GM21723 (cell line): ENCODE measurements at regions not wholly inside any gene's neighbourhood (a gene's known extent, or its start where the extent isn't known, plus 50 kb on each side); places are given as distances from the start of the nearest gene placed in this dataset.

Experiments
- ATAC-seq: cut with Tn5 transposase; IDR thresholded peaks from one replicate; pipeline ENCODE4 v1.9.1; 2021; ENCODE audit warnings: mild to moderate bottlenecking, moderate library complexity; ENCODE audit not compliant: unreplicated experiment

DNA sequence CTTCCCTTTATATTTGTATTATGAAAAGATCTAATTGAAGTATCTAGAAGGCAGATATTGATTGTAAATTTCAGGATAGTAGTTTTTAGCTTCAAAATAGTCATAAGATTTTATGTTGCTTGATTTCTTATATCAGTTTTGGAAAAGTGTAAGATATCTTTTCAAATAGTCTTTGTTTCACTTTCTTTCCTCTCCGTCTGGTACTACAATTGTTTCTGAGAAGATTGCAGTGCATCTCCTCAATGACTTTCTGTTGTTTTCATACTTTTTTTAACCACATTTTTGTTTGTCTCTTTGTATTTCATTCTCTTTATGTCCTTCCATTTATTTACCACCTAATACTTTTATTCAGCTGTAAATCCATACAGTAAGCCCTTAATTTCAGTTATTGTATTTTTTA, 964.6 kb upstream of the B3GALT2 start:
- peak; percentile 58 for ATAC-seq

DNA sequence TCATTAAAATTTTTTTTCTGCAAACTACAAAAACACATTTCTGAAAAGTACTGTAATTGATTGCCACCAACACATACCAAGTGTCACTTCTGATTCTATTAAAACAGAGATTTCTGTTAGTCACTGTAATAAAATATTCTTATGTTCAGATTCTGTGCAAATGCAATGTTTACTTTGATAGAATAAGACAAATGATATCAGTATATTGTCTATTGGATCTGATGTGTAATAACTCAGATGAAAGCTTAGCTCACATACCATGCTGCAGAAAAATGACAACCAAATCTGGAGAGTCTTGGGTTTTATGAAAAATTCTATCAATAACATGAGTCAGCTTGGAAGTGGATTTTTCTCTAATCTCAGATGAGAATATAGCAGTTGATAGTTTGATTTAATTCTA, 963.8 kb upstream of the B3GALT2 start:
- no peak for ATAC-seq

DNA sequence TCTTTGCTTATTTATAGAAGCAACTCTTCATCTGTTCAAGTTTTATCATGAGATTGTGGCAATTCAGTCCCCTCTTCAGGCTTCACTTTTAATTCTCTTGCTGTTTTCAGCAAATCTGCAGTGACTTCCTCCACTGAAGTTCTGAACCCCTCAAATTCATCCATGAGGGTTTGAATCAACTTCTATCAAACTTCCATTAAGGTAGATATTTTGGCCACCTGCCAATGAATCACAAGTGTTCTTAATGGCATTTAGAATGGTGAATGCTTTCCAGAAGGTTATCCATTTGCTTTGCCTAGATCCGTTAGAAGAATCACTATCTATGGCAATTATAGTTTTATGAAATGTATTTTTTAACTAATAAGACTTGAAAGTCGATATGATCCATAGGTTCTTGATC, 946.7 kb upstream of the B3GALT2 start:
- no peak for ATAC-seq

DNA sequence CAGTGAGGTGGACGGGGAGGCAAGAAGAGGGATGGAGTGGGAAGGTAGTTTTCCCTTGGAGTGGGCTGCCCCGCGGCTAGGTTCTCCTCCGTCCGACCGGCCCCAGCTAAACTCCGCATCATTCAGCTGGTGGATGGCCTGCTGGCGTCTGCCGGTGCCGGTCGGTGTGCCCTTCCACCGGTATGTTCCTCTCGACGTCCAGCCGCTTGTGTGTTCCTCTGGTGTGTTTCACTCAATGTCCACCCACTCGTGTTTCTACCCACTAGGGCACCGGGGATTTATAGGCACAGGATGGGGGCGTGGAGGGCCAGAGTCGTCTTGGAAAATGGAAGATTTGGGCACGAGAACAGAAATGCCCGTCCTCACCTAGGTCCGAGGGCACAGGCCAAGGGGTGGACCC, 931.7 kb upstream of the B3GALT2 start:
- no peak for ATAC-seq

DNA sequence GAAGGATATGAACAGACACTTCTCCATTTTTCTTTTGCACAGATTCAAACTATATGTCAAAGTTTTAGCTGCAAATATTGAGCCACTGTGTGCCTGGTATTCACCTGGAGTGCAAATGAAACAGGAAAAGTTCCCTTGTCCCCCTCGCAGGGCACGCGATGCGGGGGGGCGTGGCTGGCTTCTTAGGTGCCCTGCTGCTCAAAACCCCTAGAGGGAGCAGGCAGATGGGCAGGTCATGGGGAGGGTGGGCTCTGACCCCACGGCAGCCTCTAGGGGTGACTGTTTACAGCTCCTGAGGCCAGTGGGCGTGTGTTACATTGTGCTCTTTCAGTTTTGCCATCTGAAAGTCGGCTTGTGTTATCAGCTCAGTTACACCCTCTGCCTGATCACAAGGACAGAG, 931.2 kb upstream of the B3GALT2 start:
- ATAC-seq, result no peak

DNA sequence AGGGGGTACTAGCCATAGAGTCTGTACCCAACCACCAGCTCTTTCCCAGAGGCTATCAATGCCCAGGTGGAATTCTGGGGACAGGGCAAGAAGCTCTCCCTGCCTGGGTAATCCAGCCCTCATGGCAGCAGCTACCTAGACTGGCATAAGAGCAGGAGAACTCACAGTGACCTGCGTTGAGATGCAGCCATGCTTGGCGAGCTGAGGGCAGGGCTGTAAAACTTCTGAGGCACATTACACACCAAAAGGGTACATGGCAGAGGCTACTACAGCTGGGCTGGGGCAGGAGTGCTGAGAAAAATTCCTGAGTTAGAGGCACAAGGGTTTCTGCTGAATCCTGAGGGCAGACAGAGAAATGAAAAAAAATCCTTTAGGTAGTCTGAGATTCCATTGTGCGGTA, 927.9 kb upstream of the B3GALT2 start:
- ATAC-seq, result no peak

DNA sequence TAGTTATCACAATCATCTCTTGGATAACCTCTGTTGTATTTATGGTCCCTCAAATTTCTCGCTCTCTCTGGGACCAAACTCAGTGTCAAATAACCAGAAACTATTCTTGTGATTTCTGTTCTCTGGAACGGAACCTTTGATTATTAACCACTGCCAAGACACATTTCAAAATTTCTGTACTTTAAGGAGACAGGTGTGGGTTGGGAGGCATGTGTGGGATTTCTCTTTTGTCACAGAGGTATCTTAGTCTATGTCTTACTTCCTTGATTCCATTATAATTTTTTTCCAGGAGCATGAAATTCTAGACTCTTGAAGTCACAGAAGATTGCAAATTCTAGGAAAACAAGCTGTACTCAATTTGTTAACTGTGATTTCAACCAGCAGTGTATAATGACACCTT, 919.0 kb upstream of the B3GALT2 start:
- ATAC-seq, result no peak

DNA sequence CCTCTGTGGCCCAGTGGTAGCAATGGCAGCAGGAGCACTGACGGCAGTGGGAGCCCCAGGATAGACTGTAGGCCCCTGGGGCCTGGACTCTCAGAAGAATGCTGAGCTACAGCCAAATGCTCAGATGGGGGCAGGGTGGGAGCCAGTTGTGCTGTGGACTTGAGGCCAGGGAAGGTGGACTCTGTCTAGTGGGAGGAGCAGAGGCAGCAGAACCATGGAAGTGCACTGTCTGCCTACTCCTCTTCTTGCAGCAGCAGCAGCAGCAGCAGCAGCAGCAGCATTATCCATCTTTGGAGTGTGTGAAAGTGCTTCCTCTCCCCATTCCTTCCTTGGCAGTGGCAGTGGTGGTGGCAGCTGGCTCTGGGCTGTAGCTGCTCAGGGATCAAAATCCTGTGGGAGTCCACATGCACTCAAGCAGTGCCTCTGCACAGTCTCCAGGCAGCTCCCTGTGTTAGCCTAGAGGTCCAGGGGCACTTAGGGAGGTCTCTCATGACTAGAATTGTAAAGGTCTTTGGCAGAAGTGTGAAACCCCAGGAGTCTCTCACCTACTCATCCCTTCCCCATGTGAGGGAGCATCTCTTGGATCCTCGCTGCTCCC, 917.9 kb upstream of the B3GALT2 start:
- no peak for ATAC-seq

DNA sequence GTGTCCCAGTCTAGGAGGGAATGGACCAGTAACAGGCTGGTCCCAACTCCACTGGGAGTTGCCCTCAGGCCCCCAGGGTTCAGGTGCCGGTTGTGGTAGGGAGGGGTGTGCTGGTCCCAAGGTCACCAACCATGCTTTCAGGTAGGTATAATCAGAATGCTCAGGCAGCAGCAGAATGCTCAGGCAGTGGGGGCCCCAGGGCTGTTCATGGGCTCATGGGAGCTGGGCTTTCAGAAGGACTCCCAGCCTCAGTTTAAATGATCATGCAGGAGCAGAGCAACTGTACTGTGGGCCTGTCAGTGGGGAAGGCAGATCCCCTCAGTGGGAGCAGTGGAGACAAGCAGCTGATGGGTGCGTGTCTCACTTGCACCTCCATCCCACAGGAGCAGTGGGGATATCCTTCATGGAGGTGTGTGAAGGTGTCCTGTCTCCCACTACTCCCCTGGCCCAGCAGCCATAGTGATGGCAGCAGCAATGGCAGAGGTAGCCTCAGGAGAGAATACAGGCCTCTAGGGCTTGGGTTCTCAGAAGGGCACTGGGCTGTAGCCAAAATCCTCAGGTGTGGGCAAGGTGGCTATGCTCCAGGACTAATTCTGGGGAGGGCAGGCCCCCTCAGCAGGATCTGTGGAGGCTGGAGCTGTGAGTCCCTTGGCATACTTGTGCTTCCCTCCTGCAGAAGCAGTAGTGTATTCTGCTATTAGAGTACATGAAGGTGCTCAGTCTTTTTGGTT, 917.3 kb upstream of the B3GALT2 start:
- no peak for ATAC-seq

DNA sequence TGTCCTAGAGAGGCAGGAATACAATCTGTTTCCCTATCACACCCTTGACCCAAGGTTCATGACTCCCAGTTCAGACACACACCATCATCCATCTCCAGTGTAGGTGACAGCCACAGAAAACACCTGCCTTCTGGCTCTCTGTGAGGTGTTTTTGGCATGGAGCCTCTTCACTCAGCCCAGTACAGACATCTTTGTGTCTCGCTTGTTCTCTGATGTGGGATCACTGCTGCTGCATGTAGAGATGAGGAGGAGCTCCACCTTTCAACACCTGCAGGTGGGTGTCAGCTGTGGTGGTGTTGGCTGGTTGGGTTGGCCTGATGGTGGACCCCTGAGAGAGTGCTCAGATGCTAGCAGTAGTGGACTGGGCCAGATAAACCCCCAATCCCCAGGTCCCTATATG, 916.7 kb upstream of the B3GALT2 start:
- no peak for ATAC-seq

DNA sequence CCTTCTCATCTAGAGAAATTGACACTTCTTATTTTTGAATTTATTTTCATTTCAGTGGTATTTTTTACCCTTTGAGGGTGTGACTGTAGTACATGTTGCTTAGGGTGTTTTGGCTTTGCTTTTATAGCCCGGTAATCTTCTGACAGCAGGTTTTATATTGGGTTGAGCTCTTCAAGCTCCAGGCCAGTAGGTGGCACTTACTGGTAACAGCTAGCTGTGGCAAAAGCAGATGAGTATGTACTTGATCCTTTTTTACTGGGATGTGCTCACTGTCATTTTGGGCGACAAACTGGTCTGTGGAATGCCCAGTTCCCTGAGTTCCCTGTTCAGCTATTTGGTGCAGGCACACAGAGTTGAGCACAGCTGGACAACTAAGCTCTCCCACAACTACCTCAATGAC, 916.2 kb upstream of the B3GALT2 start:
- ATAC-seq, result no peak

DNA sequence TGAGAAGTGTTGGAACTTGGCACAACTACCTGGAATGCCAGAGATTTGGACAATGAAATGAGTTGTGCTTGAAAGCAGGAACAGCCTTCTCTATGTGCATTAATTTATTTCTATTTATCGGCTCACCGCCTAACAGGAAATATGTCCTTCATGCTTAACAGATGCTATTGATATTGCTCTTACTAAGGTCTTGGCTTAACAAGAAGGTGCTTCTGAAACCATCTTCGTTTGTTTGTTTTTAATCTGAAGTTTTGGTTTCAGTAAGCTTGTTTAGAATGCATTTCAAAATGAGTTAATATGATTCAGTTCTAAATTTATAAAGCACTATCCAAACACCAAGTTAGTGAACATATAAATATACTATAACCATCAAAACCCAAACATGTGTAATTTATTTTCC, 898.3 kb upstream of the B3GALT2 start:
- no peak for ATAC-seq

DNA sequence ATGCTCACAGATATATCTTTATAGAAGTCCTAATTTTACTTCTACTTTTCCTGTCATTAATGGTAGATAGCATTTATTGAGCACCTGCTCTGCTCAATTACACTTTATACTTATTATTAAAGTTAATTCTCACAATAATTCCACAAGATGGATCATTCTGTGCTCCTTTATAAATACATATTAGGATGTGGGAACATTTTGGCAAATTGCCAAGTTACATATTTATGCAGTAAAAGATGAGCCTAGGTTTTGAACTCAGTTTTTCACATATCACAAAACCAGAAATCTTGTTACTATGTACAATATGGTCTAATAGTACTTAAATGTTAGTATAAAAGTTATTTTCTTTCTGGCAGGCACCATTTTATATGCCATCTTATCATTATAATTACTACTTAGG, 895.0 kb upstream of the B3GALT2 start:
- no peak for ATAC-seq

DNA sequence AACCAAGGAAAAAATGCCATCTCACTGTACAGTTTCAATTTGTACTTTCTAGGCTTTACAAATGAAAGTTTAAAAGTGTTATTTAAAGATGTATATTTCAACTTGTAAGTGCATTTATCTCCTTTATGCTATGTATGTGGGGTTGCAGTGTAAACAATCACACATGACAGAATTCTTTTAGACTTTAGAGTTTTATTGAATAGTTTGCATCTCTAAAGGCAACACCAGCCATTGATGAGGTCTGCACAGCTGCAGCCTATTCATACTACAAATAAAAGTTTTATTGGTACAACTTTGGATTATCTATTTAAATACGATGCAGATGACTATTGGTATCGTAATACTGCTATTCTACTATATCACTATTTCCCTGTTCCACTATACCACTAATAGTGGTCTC, 894.4 kb upstream of the B3GALT2 start:
- no peak for ATAC-seq

DNA sequence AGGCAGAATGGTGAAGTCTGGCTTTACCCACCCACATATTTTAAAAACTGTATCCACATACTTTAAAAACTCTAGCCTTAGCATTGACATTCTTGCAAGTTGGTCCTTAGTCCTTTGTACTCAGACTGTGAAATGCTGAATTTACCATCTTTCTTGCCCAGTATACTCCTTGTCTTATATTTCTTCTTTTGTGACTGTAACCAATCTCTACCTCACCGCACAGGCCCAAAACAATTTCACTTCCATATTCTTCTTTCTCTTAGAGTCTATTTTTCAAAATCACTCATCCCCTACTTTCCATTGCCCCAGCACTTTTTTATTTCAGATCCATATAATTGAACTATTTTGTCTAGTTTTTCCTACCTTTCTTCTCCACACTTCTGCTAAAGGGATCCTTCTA, 892.4 kb upstream of the B3GALT2 start:
- peak; percentile 84 for ATAC-seq

DNA sequence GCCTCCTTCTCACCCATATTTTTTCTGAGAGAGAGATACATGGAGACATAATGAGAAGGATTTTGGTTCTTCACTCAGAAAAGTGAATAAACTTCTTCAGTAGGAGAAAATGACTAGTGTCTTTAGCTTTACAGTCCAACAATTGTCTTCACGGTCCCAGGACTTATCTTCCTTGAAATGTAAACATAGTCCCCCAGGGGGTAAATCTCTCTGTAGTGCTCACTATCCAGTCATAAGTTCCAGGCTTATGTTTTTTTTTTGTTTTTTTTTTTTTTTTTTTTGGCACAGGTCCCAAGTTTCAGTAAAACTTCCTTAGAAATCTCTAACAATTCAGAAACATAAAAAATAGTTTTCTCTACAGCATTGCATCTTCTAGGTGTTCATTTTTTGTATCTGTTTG, 890.2 kb upstream of the B3GALT2 start:
- ATAC-seq, result no peak

DNA sequence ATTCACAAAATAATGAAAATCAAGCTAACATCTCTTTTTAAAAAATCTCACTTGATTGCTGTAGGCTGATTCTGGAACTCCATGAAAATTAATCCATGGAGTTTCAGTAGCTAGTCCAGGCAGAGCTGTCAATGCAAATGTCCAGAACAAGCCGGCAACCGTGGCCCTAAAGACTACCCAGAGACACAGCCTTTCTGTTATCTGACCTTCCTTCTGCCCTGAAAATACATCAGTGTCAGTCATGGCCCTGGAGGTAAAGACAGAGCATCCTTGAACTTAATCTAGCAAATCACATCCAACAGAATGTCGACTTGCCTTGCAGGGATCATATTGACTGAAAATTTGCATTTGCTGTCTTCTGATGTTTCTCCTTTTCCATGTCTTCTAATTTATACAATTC, 887.4 kb upstream of the B3GALT2 start:
- no peak for ATAC-seq

DNA sequence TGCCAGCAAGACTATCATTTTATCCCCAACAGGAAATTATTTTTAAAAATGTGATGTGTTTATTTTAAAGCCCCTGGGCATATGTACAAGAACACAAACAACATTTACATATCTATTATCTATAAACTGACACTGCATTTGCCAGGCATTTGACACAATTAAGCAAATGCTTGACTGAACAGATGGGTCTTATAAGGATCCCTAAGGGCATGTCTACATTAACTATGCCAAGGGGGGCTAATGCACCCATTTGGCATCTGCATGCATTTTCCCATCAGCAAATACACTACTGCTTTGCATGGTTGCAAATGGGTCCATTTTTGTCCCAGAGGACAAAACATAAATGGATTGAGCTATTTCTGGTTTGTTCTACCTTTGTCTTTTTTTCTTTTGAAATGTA, 884.8 kb upstream of the B3GALT2 start:
- no peak for ATAC-seq

DNA sequence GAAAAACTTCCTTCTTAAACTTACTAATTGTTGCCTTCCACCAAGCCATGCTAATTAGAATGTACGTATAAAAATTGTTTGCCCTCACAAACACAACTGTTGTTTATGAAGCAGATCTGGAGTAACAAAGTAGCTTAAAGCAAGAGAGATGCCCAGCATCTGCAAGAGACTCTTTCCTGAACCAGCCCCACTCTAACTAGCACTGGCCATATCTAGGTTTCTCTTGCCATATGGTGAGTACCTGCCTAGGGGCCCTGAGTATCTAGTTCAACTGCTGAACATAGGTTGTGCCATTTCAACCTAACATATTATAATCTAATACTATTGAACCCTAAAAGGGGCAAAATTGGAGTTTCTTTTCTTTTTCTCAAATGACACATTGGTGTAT, 883.4 kb upstream of the B3GALT2 start:
- ATAC-seq, result no peak

DNA sequence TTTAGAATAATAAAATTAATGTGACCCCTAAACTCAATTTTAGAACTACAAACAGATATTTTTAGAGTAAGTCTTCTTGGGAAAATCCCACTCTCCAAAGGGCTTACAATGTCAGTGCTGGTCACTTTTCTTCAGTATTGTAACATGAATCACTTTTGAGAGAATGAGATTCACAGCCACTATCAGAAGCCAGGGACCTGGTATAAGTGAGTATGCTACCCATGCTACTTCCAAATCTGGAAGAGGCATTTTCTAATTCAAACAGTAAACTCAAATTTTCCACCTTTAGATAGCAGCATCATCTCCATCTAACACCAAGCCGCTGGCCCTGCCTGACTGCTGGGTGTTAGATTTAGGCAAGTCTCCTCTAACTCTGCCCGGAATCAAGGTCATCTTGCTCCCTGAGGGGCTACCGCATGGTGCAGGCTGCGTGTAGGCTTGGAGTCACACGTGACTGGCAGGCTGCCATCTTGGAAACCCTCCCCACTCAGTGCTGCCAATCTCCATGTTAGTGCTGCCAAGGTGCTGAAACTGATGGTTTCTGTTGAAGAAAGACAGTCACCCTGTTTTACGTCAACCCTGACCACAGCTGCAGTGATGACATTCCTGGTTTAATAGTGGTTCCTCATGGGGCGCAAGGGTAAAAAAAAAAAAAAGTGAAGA, 882.9 kb upstream of the B3GALT2 start:
- ATAC-seq, result no peak

DNA sequence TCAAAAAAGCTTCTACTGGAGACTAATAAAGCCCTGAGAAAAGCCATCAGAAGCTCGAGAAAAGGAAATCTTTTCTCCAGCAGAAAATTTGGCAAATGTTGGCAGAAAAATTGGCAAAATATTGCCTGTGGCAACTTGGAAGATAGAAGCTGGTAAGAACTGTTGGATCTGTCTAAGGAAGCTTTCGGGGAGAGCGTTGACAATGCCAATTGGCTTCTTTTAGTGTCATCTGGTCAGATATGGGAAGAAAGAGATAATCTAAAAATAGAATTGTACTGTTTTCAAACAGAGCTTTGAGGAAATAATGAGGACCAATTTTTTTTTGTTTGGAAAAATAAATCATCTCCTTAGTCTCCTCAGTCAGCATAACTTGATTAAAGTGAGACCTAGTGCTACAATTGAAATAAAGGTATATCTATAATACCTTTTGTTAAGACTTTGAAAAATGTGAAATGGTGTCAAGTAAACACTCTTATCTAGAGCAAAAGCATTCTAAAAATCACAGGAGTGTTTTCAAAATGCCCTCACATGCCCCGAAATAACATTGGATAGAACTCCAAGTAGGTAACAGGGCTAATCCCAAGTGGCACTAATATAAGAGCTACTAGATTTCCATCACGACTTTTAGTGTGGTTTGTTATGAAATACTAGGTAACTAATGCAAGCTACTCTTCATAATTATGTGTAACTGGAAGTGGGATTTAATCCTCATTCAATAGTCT, 882.2 kb upstream of the B3GALT2 start:
- no peak for ATAC-seq

DNA sequence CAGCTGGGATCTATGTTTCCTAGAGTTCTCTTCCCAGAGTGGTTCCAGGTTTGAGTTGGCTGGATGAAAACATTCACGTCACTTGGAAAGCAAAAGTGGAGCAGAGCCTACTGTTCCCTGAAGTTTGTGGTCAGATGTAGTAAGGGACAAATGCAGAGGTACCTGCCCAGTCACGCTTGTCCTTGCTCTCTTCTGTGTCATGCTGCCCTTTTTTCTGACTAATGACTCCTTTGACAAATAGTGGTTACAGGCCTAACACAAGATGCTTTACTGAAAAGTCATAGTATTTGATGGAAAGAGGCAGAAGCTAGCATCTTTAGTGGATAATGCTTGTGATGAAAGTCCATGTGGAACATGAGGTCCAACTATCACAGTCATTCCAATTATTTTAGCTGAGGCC, 881.4 kb upstream of the B3GALT2 start:
- no peak for ATAC-seq
